ENCODE measurements at regions not wholly inside any gene's neighbourhood (a gene's known extent, or its start where the extent isn't known, plus 50 kb on each side); places are given as distances from the start of the nearest gene placed in this dataset.

- no peak overlapping the region for H3K27ac ChIP-seq (ENCODE audit: insufficient read length, low read depth, low read length)
- no peak overlapping the region for H2BK5ac ChIP-seq (ENCODE audit: insufficient read length, low read length)
- no peak overlapping the region for H2BK15ac ChIP-seq (ENCODE audit: low read depth, low read length)
- H3K4me2 ChIP-seq (ENCODE audit: insufficient read depth, insufficient read length, low read length), result no peak overlapping the region
- H2AK5ac ChIP-seq (ENCODE audit: insufficient read length, low read length), result no peak overlapping the region
- H2BK120ac ChIP-seq (ENCODE audit: low read depth, low read length, poor library complexity, severe bottlenecking), result no peak overlapping the region
- Mint-ChIP-seq H3K27me3 (ENCODE audit: low read depth) (no peaks in the 10 kb centered on the region), H3K4me3 (no peak overlapping the region), H3K4me1 (no peaks in the 10 kb centered on the region), H3K36me3 (ENCODE audit: insufficient read depth in 1 of 3, low read depth in 3 of 3) (no peaks in the 10 kb centered on the region), H3K27ac (no peak overlapping the region; a peak in 1 of 7 replicates), H3K9me3 (no peaks in the 10 kb centered on the region)
- H4K20me1 ChIP-seq (ENCODE audit: control insufficient read depth, insufficient read depth, insufficient read length), result no peaks in the 10 kb centered on the region
- TF ChIP-seq CTCF (conservative IDR thresholded peaks at IDR 0.05), result no peak
- no peak overlapping the region for H3K23ac ChIP-seq (ENCODE audit: insufficient read length, low read depth, low read length)
- no peak overlapping the region for H3K4ac ChIP-seq (ENCODE audit: low read depth, low read length)
- H3K56ac ChIP-seq (ENCODE audit: insufficient read length, low read depth, low read length), result no peak overlapping the region
- DNase-seq, result no peak
- no peak overlapping the region for H4K5ac ChIP-seq (ENCODE audit: insufficient read length, low read depth, low read length)
- H3K4me1 ChIP-seq (ENCODE audit: insufficient read depth, low read length), result no peaks in the 10 kb centered on the region
- no peak overlapping the region for H4K8ac ChIP-seq (replicated peaks; ENCODE audit: insufficient read length, low read depth, low read length)
- H3K18ac ChIP-seq (ENCODE audit: insufficient read length, low read depth, low read length), result no peak overlapping the region
- no peaks in the 10 kb centered on the region for H3K27me3 ChIP-seq (ENCODE audit: insufficient read depth, low read length)
- no peaks in the 10 kb centered on the region for H3K79me2 ChIP-seq (ENCODE audit: insufficient read depth, low read length)
- no peak overlapping the region for H2BK20ac ChIP-seq (ENCODE audit: low read depth, low read length, poor library complexity, severe bottlenecking)
- no peaks in the 10 kb centered on the region for H3K23me2 ChIP-seq (ENCODE audit: insufficient read length, low read depth, low read length, poor library complexity, severe bottlenecking)
- no peak overlapping the region for H2BK12ac ChIP-seq (ENCODE audit: insufficient read length, low read depth, low read length)
- H3K14ac ChIP-seq (ENCODE audit: insufficient read depth, low read length), result no peak overlapping the region
- H3T11ph ChIP-seq (ENCODE audit: low read length), result no peak overlapping the region
- H4K91ac ChIP-seq (ENCODE audit: insufficient read length, low read depth, low read length), result no peak overlapping the region
- H3K9ac ChIP-seq (ENCODE audit: extremely low read depth, insufficient read length, low read length), result no peak overlapping the region
- no peaks in the 10 kb centered on the region for H3K79me1 ChIP-seq (ENCODE audit: insufficient read depth, low read depth, low read length, poor library complexity, severe bottlenecking)
- no peaks in the 10 kb centered on the region for H3K9me3 ChIP-seq (ENCODE audit: control insufficient read depth, low read depth, low read length)
- no peak overlapping the region for H2AFZ ChIP-seq (ENCODE audit: low read length)
Measured at GRCh38 chr11:92653454-92653853, 316.0 kb upstream of the MTNR1B start.
